IPS DF 19.7 (cell line): ENCODE measurements at regions not wholly inside any gene's neighbourhood (a gene's known extent, or its start where the extent isn't known, plus 50 kb on each side); places are given as distances from the start of the nearest gene placed in this dataset.
"Not testable (repeated sequence)": the region's sequence is repeated elsewhere in the genome, so short reads cannot be mapped to it uniquely, and the experiment has no call there.

Source experiments
- DNase-seq: peaks from one replicate; pipeline ENCODE4 v3.0.0-alpha.2; 2013; ENCODE audit warnings: low read depth, low spot score

DNA sequence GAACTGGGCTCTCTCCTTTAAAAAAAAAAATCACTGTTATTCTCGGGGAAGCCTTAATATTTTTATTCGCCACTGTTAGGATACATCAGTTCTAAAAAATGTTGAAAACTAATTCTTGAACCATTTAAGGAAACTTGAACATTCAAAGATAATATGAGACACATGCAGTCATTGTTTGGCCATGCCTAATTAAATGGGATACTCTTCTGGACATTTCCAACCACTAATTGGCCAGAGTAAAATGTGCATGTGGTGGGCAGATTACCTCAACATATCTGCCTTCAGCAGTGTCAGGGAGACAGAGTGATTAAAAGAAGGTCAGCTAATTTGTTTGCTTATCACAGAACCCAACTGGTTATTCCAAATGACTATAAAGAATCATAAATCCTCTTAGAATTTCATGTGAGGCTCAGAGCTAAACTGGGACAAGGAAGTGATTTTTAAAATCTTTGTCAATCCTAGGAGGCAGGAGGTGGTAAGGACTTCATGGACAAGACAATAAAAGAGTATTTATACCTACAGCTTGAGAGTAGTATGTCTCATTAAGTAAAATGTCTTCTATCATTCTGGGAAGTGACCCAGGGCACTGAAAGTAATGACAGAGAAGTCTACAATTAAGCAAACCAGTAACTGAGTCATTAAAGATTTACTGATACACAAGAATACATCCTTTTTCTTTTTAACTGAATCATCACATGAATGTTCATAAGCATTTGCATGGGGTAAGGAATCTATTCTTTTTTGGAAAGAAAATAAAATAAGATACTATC, 242.9 kb upstream of the TRPM3 start:
- DNase-seq, result no peak

GRCh38 chr9:71363286-71363961, 242.0 kb upstream of the TRPM3 start:
- no peak for DNase-seq

- DNase-seq, result no peak
Measured at GRCh38 chr9:71361357-71361756, 239.9 kb upstream of the TRPM3 start.

DNA sequence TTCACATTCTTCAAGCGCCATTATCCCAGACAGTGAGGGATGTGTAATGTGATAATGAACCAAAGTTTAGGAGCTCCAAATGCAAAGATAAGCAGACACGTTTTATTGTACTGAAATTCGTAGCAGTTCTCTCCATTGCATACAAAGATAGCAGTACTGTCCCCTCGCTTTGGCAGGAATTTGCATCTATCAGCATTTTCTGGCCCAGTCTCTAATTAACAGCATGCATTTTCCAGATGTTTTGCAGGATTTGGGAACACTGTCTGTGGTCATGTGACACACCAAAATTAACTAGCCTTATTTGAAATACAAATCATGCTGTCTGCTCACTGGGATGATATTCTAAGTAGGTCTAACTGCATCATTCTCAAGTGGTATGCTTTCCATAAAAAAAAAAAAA, 235.9 kb upstream of the TRPM3 start:
- no peak for DNase-seq

- no peak for DNase-seq
Measured at GRCh38 chr9:71355884-71356283, 234.5 kb upstream of the TRPM3 start.

- DNase-seq, result no peak
Measured at GRCh38 chr9:71353720-71354119, 232.3 kb upstream of the TRPM3 start.

- DNase-seq, result no peak
Measured at GRCh38 chr9:71352837-71353236, 231.4 kb upstream of the TRPM3 start.

GRCh38 chr9:71349218-71349617, 227.8 kb upstream of the TRPM3 start:
- DNase-seq, result no peak

DNA sequence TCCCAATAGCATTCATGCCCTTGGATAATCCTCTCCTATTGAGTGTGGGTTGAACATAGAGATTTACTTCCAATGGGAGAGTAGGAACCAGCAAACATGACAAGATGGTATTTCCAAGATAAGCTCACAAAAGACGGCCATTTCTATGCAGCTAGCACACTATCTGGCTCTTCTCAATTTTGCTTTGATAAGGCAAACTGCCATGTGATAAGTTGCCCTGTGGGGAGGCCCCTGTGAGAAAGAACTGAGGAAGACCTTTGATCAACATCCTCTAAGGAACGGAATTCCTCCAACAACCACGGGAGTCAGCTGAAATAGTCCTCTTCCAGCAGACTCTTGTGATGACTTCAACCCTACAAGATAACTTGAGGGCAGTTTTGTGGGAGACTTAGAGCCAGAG, 211.9 kb upstream of the TRPM3 start:
- no peak for DNase-seq

GRCh38 chr9:71331603-71332002, 210.2 kb upstream of the TRPM3 start:
- DNase-seq, result no peak

GRCh38 chr9:71329873-71330272, 208.5 kb upstream of the TRPM3 start:
- no peak for DNase-seq

DNA sequence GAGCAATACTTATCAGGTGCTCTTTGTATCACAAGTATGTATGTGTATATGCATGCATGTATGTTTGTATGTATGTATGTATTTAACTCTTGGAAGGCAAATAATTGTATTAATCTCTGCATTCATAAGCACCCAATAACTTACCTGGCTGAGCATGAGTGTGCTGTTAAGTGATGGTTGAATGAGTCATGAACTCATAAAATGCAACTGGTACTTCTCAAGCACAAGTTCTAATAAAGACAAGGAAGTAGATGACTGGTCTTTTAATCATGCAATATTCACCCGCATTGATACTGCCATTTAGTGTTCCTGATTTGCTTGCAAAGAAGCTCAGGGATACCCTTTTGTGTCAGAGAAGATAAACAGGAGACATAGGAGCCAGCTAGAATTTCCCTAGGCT, 204.9 kb upstream of the TRPM3 start:
- no peak for DNase-seq

DNA sequence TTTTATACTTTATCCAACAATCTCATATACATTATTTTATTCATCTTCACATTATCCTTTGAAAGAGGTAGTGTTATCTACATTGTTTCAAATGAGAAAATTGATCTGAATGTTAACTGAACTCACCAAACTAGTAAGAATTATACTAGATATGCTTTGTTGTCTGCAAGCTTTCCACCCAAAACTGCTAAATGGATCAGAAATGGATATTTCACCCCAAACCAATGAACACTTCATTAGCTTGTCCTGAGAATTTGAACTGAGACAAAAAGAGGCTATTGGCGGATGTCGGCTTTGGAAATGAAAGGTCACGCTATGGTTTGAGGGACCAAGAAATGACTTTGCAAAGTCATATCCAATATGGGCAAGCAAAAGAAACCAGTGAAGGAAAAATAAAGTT, 201.9 kb upstream of the TRPM3 start:
- DNase-seq, result no peak

DNA sequence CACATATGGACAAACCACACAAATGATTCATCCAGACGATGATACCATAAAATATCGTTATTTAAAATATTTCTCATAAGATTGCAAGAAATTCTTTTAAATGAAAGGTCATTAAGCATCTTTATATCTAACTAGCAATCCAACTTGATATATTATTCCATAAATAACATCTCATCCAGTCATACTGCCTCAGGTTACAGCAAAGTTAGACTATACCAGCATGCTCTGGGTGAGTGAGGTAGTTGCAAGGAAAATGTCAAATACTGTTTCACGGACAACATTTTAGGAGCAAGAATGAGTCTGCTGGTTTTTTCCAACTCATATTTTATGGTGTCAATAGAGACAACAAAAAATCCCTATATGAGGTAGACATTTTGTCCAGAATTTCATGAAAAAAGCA, 200.9 kb upstream of the TRPM3 start:
- DNase-seq, result no peak

DNA sequence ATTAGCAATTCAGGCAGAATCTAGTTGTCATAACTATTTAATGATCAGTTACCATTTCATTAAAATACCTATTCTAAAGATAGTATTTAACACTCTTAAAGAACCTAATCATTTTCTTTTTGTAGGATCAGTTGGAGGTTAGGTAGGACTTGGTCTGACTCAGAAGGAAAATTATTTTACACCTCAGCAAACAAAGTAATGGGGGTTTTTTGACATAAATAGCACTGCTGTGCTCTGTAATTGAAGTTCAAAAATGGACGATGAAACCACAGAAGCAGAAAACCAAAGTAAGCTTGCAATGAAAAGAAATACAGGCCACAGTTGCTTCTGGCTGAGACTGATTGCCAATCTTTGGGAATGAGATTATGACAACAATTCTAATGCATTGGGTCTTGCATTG, 187.0 kb upstream of the TRPM3 start:
- no peak for DNase-seq

DNA sequence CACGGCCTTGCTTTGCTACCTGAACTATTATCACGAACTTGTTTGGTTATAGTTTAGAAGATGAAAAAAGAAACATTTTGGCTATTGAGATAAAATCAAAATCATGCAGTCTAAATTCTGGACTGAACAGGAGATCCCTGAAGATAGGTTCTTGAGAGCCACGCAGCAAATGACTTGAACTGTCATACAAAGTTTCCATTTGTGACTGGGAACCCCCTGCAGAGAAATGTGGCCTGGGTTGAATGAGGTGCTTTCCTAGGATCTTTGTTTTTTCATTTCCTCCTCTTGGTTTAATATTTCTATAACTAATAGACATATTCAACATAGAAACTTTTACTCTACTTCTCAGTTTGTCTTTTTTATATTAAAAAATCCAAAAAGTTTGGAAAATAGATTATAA, 184.7 kb upstream of the TRPM3 start:
- DNase-seq, result no peak

DNA sequence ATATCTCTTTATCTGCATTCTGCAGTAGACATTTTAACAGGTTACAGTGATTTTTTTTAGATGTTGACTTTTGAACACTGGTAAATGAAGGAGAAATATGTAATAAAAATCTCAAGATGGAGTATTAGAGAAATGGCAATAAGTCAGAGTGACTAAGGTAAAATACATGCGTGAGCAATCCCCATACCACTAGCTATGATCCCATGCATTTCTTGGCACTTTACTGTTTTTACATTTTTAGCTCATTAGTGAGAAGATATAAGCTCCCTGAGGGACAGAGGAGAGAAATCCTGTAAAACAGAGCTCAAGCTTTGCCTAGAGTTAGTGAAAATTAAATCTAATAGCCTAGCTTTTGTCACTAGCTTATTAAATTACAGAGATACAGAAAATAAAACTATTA, 181.9 kb upstream of the TRPM3 start:
- no peak for DNase-seq

DNA sequence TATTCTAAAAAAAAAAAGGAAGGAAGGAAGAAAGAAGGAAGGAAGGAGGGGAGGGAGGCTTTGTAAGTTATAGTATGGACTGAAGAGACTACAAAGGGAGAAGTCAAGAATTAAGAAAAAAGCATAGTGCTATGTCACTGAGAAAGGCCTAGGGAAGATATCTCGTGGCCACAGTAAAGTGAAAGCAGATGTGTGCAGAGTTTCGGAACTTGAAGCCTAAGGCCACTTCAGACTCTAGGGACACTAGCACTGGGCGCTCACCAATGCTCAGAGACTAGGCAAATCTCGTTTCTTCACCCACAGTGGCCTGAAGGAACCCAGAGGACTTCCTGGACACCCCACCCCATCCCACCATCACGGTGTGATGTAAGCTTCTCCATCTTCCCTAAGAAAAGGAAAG, 181.4 kb upstream of the TRPM3 start:
- DNase-seq, result no peak

DNA sequence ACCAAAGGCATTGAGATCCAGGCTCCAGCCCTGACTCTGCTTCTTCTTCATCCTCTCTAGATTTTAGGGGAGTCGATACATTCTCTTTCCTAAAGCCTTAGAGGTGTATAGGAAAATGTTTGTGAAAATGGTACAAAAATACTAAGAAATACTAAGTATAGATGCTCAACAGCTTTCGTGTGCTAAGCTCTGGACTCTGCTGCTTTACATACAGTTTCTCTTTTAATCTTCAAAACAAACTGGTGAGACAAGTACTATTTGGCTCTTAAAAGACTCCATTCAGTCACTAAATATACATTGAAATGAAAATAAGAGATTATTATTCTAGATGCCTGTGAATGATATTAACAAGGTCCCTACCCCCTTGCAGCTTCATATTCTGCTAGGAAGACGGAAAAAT, 174.5 kb upstream of the TRPM3 start:
- DNase-seq, result no peak

DNA sequence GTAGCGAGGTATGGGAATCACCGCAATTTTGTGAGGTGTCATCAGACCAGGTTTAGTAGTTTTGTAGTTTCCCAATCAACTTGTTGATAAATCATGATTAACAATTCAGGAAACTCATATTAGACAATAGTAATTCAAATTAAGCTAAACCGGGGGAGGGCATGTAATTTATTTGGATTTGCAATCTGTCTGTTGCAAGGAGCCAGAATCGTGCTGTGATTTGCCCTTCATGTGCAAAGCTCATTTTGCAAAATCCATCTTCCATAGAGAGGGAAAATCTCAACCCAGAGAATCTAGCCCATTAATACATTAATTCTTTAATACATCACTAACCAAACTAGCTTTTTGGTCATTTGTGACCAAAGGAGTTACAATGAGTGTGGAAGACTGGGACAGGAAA, 164.7 kb upstream of the TRPM3 start:
- DNase-seq, result no peak

DNA sequence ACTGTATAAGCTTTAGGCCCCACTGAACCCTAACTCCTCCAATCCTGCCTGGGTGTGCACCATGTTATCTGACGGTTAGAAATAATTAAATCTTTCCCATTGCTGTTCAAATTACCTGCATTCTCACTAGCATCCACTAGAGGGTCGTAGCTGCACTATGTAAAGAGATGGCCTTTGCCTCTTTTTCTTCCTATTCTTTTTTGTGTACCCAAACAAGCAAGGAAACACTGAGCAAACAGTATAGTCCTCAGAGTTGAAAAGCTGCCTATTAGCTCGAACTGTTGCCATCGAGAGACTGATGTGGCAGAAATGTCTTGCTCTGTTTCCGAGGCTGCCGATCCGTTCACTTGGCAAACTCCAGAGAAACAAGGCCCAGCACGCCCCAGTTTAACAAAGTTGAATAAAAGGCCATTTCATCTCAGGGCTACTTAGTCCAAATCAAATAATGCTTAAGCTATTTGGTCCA, 163.8 kb upstream of the TRPM3 start:
- DNase-seq, result peak; percentile 54

DNA sequence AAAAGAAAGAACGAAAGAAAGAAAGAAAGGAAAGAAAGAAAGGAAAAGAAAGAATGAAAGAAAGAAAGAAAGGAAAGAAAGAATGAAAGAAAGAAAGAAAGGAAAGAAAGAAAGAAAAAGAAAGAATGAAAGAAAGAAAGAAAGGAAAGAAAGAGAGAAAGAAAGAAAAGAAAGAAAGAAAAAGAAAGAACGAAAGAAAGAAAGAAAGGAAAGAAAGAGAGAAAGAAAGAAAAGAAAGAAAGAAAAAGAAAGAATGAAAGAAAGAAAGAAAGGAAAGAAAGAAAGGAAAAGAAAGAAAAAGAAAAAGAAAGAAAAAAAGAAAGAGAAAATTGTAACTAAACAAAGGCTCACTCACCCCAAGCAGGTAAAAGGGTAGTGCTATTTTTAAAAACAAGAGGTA, 160.7 kb upstream of the TRPM3 start:
- DNase-seq, result not testable (repeated sequence)

- DNase-seq, result no peak
Measured at GRCh38 chr9:71279151-71279739, 157.8 kb upstream of the TRPM3 start.
